DOHH2 (cell line): ENCODE measurements at regions not wholly inside any gene's neighbourhood (a gene's known extent, or its start where the extent isn't known, plus 50 kb on each side); places are given as distances from the start of the nearest gene placed in this dataset.

Experiments
- EZH2phosphoT487 ChIP-seq: fragments of 200-600 bp; sonication (generic); IDR thresholded peaks from 2 replicates; pipeline ENCODE4 v1.6.1; 2017; ENCODE audit warnings: borderline replicate concordance, mild to moderate bottlenecking, antibody characterized with exemption, low read length, moderate library complexity, mixed read lengths
- TF ChIP-seq, protein P1 (sequence below): fragments of 200-600 bp; sonication (generic); IDR thresholded peaks from one replicate; pipeline ENCODE4 v1.5.1; 2014; ENCODE audit warnings: antibody characterized with exemption, mild to moderate bottlenecking, low read depth, low read length; ENCODE audit not compliant: poor library complexity, severe bottlenecking

DNA sequence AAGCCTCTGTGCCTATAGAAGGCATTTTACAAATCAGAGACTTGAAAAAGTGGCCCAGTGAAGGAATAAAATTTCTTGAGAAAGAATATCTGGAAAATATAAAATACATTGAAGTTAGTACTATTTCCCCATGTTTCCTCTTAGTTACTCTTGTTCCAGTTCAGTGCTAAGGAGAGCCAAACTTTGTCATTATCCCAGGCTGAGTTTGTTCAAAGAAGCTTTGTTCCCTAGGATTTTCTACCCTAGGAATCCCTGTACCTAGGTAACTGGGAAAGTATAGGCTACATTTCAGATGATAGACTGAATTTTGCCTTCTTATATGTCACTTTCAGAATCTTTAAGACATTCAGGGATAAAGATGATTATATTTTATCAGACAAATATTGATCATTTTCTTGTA, 1395.7 kb upstream of the MAP3K7 start:
- TF ChIP-seq, protein P1, sequence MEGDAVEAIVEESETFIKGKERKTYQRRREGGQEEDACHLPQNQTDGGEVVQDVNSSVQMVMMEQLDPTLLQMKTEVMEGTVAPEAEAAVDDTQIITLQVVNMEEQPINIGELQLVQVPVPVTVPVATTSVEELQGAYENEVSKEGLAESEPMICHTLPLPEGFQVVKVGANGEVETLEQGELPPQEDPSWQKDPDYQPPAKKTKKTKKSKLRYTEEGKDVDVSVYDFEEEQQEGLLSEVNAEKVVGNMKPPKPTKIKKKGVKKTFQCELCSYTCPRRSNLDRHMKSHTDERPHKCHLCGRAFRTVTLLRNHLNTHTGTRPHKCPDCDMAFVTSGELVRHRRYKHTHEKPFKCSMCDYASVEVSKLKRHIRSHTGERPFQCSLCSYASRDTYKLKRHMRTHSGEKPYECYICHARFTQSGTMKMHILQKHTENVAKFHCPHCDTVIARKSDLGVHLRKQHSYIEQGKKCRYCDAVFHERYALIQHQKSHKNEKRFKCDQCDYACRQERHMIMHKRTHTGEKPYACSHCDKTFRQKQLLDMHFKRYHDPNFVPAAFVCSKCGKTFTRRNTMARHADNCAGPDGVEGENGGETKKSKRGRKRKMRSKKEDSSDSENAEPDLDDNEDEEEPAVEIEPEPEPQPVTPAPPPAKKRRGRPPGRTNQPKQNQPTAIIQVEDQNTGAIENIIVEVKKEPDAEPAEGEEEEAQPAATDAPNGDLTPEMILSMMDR: no peak
- TF ChIP-seq EZH2phosphoT487: no peak
